ENCODE measurements at regions not wholly inside any gene's neighbourhood (a gene's known extent, or its start where the extent isn't known, plus 50 kb on each side); places are given as distances from the start of the nearest gene placed in this dataset.

GRCh38 chr4:95957759-95958158, 117.9 kb downstream of the PDHA2 start:
- H3K36me3 ChIP-seq (ENCODE audit: control insufficient read depth in 2 of 2, extremely low read depth in 1 of 2, insufficient read depth in 2 of 2, low read length in 2 of 2), result no peaks in the 10 kb centered on the region
- no peak overlapping the region for H3K4me2 ChIP-seq (ENCODE audit: control insufficient read depth, extremely low read depth, insufficient read depth, low read depth, low read length)
- no peak overlapping the region for H3K27ac ChIP-seq (ENCODE audit: control insufficient read depth, insufficient read depth, low read length)
- no peaks in the 10 kb centered on the region for H3K9me3 ChIP-seq (ENCODE audit: control insufficient read depth, low read depth, low read length)
- no peaks in the 10 kb centered on the region for H4K20me1 ChIP-seq (ENCODE audit: control insufficient read depth, extremely low read depth, insufficient read depth, low read length)
- no peaks in the 10 kb centered on the region for H3K79me2 ChIP-seq (ENCODE audit: control insufficient read depth, insufficient read depth, low read length)
- dilution Hi-C loops (cut with MboI; ENCODE audit: extremely low pct_ligation_motif_present, low sequenced_read_pairs), result no loop called here
- peaks cover 8% of the 10 kb centered on the region for H3K4me1 ChIP-seq (ENCODE audit: control insufficient read depth, extremely low read depth, insufficient read depth, low read length)
- DNase-seq (ENCODE audit: low read depth, low spot score), result no peak
- H3K27me3 ChIP-seq (ENCODE audit: control insufficient read depth, extremely low read depth, insufficient read depth, low read length), result no peaks in the 10 kb centered on the region
- H2AFZ ChIP-seq (ENCODE audit: control insufficient read depth, low read length), result no peak overlapping the region
- TF ChIP-seq EZH2 (IDR thresholded peaks at IDR 0.05; ENCODE audit: low read length) (no peak), CTCF (optimal IDR thresholded peaks at IDR 0.05 in 1 of 3, IDR thresholded peaks at IDR 0.05 in 1 of 3, conservative IDR thresholded peaks at IDR 0.05 in 1 of 3; ENCODE audit: extremely low read depth in 1 of 3, insufficient read depth in 2 of 3, low read length in 3 of 3) (no peak)
- FAIRE-seq, result no peak
- H3K9ac ChIP-seq (ENCODE audit: control insufficient read depth, extremely low read depth, insufficient read depth, low read length), result no peak overlapping the region
- H3K4me3 ChIP-seq (ENCODE audit: control insufficient read depth in 2 of 3, extremely low read depth in 1 of 3, insufficient read depth in 2 of 3, low read depth in 1 of 3, low read length in 3 of 3), result no peak overlapping the region
- no peaks in the 10 kb centered on the region for H3K9me1 ChIP-seq (ENCODE audit: control insufficient read depth, extremely low read depth, insufficient read depth, low read length)

GRCh38 chr4:95959182-95959581, 119.3 kb downstream of the PDHA2 start:
- Histone ChIP-seq H3K27ac (ENCODE audit: control insufficient read depth, insufficient read depth, low read length) (no peak overlapping the region), H3K4me3 (ENCODE audit: control insufficient read depth in 2 of 3, extremely low read depth in 1 of 3, insufficient read depth in 2 of 3, low read depth in 1 of 3, low read length in 3 of 3) (no peak overlapping the region), H3K79me2 (ENCODE audit: control insufficient read depth, insufficient read depth, low read length) (no peaks in the 10 kb centered on the region), H2AFZ (ENCODE audit: control insufficient read depth, low read length) (no peak overlapping the region), H3K4me2 (ENCODE audit: control insufficient read depth, extremely low read depth, insufficient read depth, low read depth, low read length) (no peak overlapping the region), H4K20me1 (ENCODE audit: control insufficient read depth, extremely low read depth, insufficient read depth, low read length) (no peaks in the 10 kb centered on the region), H3K9ac (ENCODE audit: control insufficient read depth, extremely low read depth, insufficient read depth, low read length) (no peak overlapping the region), H3K9me1 (ENCODE audit: control insufficient read depth, extremely low read depth, insufficient read depth, low read length) (no peaks in the 10 kb centered on the region), H3K4me1 (ENCODE audit: control insufficient read depth, extremely low read depth, insufficient read depth, low read length) (peaks cover 13% of the 10 kb centered on the region), H3K36me3 (ENCODE audit: control insufficient read depth in 2 of 2, extremely low read depth in 1 of 2, insufficient read depth in 2 of 2, low read length in 2 of 2) (no peaks in the 10 kb centered on the region), H3K9me3 (ENCODE audit: control insufficient read depth, low read depth, low read length) (no peaks in the 10 kb centered on the region), H3K27me3 (ENCODE audit: control insufficient read depth, extremely low read depth, insufficient read depth, low read length) (no peaks in the 10 kb centered on the region)
- TF ChIP-seq EZH2 (IDR thresholded peaks at IDR 0.05; ENCODE audit: low read length), result no peak
- FAIRE-seq, result no peak
- DNase-seq (ENCODE audit: low read depth, low spot score), result no peak
- dilution Hi-C loops (cut with MboI; ENCODE audit: extremely low pct_ligation_motif_present, low sequenced_read_pairs), result no loop called here

GRCh38 chr4:95959633-95960032, 119.7 kb downstream of the PDHA2 start:
- Histone ChIP-seq H3K4me1 (ENCODE audit: control insufficient read depth, extremely low read depth, insufficient read depth, low read length) (peaks cover 14% of the 10 kb centered on the region), H3K4me2 (ENCODE audit: control insufficient read depth, extremely low read depth, insufficient read depth, low read depth, low read length) (no peak overlapping the region), H3K4me3 (ENCODE audit: control insufficient read depth in 2 of 3, extremely low read depth in 1 of 3, insufficient read depth in 2 of 3, low read depth in 1 of 3, low read length in 3 of 3) (no peak overlapping the region), H4K20me1 (ENCODE audit: control insufficient read depth, extremely low read depth, insufficient read depth, low read length) (no peaks in the 10 kb centered on the region), H3K27ac (ENCODE audit: control insufficient read depth, insufficient read depth, low read length) (no peak overlapping the region), H3K27me3 (ENCODE audit: control insufficient read depth, extremely low read depth, insufficient read depth, low read length) (no peaks in the 10 kb centered on the region), H3K9me3 (ENCODE audit: control insufficient read depth, low read depth, low read length) (no peaks in the 10 kb centered on the region), H3K79me2 (ENCODE audit: control insufficient read depth, insufficient read depth, low read length) (no peaks in the 10 kb centered on the region), H3K9ac (ENCODE audit: control insufficient read depth, extremely low read depth, insufficient read depth, low read length) (no peak overlapping the region), H3K9me1 (ENCODE audit: control insufficient read depth, extremely low read depth, insufficient read depth, low read length) (no peaks in the 10 kb centered on the region), H2AFZ (ENCODE audit: control insufficient read depth, low read length) (no peak overlapping the region), H3K36me3 (ENCODE audit: control insufficient read depth in 2 of 2, extremely low read depth in 1 of 2, insufficient read depth in 2 of 2, low read length in 2 of 2) (no peaks in the 10 kb centered on the region)
- TF ChIP-seq EZH2 (IDR thresholded peaks at IDR 0.05; ENCODE audit: low read length), result no peak
- TF ChIP-seq CTCF (optimal IDR thresholded peaks at IDR 0.05 in 1 of 3, IDR thresholded peaks at IDR 0.05 in 1 of 3, conservative IDR thresholded peaks at IDR 0.05 in 1 of 3; ENCODE audit: extremely low read depth in 1 of 3, insufficient read depth in 2 of 3, low read length in 3 of 3), result no peak
- dilution Hi-C loops (cut with MboI; ENCODE audit: extremely low pct_ligation_motif_present, low sequenced_read_pairs), result no loop called here
- FAIRE-seq (no peak), DNase-seq (ENCODE audit: low read depth, low spot score) (no peak)

All from keratinocyte (primary cell).